Stimulated activated CD8-positive, alpha-beta memory T cell treated with anti-CD3 and anti-CD28 coated beads, Interleukin-4, amount 100 ng/mL, for 4 hours (primary cell): ENCODE measurements at regions not wholly inside any gene's neighbourhood (a gene's known extent, or its start where the extent isn't known, plus 50 kb on each side); places are given as distances from the start of the nearest gene placed in this dataset.
"Not testable (repeated sequence)": the region's sequence is repeated elsewhere in the genome, so short reads cannot be mapped to it uniquely, and the experiment has no call there.

Experiments
- DNase-seq, 2 donors: peaks; one replicate each; pipeline ENCODE4 v3.0.0-alpha.2; 2020; ENCODE audit warnings: low read depth in 2 of 2, low spot score in 1 of 2

GRCh38 chr1:173300061-173301044 lies 93.2 kb upstream of the TNFSF4 start:
- DNase-seq, result no peak

GRCh38 chr1:173301507-173301906 lies 94.4 kb upstream of the TNFSF4 start:
- DNase-seq, result no peak

DNA sequence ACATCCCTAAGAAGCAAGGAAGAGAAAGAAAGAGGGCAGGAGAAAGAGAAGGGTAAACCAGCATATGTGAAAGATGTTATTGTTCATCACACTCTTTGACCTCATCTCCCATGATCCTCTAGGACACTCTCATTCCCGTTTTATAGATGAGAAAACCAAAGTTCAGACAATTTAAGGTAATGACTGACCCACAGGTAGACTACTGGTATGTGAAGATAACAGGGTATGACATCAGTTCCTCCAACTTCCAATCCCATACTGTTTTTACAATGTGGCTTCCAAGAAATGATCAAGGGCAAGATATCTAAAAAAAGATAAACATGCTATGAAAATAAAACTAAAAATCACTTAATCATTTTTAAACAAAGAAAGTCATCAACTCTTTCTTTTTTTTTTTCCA lies 95.2 kb upstream of the TNFSF4 start:
- no peak for DNase-seq

GRCh38 chr1:173302890-173303829 lies 96.0 kb upstream of the TNFSF4 start:
- no peak for DNase-seq

GRCh38 chr1:173303984-173304383 lies 96.9 kb upstream of the TNFSF4 start:
- DNase-seq, result no peak

DNA sequence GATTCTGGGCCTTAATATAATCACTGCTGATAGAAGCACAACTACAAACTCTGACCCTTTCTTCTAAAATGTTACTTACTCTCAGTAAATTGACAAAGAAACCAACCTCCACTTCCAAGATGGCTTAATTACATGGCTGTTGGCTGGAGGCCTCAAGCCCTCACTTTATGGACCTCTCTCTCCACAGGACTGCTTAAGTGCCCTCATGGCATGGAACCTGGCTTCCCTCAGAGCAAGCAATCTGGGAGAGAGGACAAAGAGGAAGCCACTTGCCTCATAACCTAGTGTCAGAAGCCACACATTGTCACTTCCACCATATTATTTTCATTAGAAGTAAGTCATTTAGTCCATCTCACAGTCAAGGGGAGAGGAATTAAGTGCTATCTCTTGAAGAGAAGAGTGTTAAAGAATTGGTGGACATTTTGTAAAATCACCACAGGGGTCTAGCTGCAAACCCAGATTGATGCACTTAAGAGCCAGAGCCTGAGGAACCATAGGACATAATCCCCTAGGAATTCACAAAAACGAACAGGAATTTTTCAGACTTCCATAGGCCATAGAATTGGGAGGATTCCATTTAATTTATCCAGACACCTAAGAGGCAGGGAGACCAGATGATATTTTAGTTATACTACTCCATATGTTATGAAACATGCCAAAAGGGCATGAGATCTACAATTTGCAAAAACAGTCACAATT lies 97.5 kb upstream of the TNFSF4 start:
- no peak for DNase-seq

GRCh38 chr1:173307845-173308244 lies 100.7 kb upstream of the TNFSF4 start:
- DNase-seq, result no peak

GRCh38 chr1:173314656-173315055 lies 107.5 kb upstream of the TNFSF4 start:
- no peak for DNase-seq

GRCh38 chr1:173315296-173315695 lies 108.2 kb upstream of the TNFSF4 start:
- DNase-seq, result no peak

- no peak for DNase-seq
Measured at GRCh38 chr1:173318788-173319187, 111.7 kb upstream of the TNFSF4 start.

DNA sequence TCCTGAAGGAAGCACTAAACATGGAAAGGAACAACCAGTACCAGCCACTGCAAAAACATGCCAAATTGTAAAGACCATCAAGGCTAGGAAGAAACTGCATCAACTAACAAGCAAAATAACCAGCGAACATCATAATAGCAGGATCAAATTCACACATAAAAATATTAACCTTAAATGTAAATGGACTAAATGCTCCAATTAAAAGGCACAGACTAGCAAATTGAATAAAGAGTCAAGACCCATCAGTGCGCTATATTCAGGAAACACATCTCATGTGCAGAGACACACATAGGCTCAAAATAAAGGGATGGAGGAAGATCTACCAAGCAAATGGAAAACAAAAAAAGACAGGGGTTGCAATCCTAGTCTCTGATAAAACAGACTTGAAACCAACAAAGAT lies 117.2 kb upstream of the TNFSF4 start:
- not testable (repeated sequence) for DNase-seq

GRCh38 chr1:173327987-173328386 lies 120.9 kb upstream of the TNFSF4 start:
- DNase-seq, result not testable (repeated sequence)

GRCh38 chr1:173328961-173329360 lies 121.8 kb upstream of the TNFSF4 start:
- DNase-seq, result no peak

- DNase-seq, result no peak
Measured at GRCh38 chr1:173329726-173330125, 122.6 kb upstream of the TNFSF4 start.

DNA sequence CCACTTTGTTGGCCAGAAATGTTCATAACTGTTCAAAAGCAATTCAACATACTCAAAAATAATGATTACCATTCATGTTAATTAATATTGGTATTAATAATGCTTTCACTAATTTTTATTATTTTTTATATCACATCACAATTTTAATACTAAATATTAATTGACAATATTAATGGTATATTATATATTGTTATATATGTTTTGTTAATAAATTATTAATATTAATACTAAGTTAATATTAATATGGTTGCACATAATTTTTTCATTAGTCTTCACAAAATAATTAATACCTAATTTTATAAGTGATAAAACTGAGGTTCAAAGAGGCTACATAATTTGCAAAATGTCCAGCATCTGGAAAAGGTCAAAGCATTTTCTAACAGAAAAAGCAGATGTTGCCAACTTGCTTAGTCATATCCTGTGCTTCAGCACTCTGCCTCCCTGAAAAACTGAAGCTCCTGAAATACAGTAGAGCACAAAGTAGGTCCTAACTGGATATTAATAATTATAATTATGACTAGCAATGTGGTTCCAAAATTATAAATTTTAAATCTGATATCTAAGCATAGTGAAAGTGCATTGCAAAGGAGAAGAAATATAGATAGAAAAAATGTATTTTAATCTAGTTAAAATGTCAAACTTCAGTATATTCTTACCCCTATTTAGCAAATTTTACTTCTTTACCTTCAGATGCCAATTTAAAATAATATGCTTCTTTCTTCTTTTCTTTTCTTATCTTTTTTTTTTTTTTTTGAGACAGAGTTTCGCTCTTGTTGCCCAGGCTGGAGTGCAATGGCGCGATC lies 123.2 kb upstream of the TNFSF4 start:
- no peak for DNase-seq

DNA sequence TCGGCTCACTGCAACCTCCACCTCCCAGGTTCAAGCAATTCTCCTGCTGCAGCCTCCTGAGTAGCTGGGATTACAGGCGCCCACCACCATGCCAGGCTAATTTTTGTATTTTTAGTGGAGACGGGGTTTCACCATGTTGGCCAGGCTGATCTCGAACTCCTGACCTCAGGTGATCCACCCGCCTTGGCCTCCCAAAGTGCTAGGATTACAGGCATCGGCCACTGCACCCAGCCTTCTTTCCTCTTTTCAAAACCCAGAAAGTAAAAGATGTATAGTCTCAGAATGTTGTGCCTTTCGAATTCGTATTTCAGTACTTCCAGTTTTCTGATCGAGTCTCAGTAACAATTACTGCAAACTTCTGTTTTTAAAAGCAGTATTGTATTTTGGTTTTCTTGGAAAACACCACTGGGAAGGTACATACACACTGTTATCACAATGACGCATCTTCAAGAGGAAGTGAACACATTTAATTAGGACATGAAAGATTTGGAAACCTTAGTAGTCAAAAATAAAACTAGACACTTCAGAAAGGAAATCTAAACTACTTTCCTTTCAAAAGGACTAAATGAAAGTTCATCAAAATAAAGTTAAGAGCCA lies 123.9 kb upstream of the TNFSF4 start:
- not testable (repeated sequence) for DNase-seq

DNA sequence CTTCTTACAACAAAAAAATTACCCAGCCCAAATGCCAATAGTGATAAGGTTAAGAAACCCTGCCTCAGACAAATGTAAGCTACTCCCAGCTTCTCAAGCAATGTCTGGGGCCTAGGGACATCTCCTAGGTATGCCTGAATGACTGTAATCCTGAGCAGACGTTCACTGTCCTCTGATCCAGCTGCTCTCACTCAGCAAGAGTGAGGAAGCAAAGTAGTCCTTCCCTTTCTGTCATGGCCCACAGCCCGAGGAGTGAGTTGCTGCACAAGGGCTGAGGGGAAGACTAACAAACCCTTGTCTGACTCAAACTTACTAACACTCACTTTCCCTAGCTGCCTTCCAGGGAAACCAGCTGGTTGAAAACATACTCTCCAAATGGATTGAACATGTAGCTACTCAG lies 124.9 kb upstream of the TNFSF4 start:
- no peak for DNase-seq

DNA sequence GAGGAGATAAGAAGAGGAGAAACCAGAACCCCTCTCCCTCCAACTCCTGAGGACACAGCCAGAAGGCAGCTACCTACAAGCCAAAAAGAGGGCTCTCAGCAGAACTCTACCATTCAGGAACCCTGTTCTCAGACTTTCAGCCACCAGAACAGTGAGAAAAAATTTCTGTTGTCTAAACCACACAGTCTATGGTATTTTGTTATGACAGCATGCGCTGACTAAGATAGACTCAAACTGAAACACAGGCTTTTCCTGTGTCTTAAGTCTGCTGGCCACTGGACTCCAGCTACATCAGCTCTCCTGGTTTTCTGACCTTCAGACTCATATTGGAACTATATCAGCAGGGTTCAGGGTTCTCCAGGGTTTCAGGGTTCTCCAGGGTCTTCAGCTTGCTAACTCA lies 126.5 kb upstream of the TNFSF4 start:
- no peak for DNase-seq

- no peak for DNase-seq
Measured at GRCh38 chr1:173337126-173337525, 130.0 kb upstream of the TNFSF4 start.

- DNase-seq, result no peak
Measured at GRCh38 chr1:173341307-173341706, 134.2 kb upstream of the TNFSF4 start.
